GM12878 (cell line): ENCODE measurements at regions not wholly inside any gene's neighbourhood (a gene's known extent, or its start where the extent isn't known, plus 50 kb on each side); places are given as distances from the start of the nearest gene placed in this dataset.

Experiments
- ATAC-seq: fragments of 200-7000 bp; cut with Tn5 transposase; 3 replicates; pipeline ENCODE4 v1.9.1; 2020; ENCODE audit warnings: mild to moderate bottlenecking, moderate library complexity
- BruUV-seq: library from RNA; stranded (reverse); fragments of 400-500 nt; replicated peaks from 2 replicates; lab custom pipeline; 2021; lab: Mats Ljungman, UMichigan
- CTCF ChIA-PET: fragments of 300-600 bp; sonication (Branson Sonifier 250); formaldehyde crosslinking; extraction: SDS; loops from one replicate; lab custom pipeline; 2021; ENCODE audit warnings: inconsistent platforms; lab: Yijun Ruan, JAX
- POLR2A ChIA-PET: fragments of 350-600 bp; formaldehyde crosslinking; extraction: SDS; loops from one replicate; lab custom pipeline; 2021; ENCODE audit warnings: inconsistent platforms; lab: Charles Lee
- RAD21 ChIA-PET: fragments of 300-600 bp; sonication (Branson Sonifier 250); formaldehyde crosslinking; loops from one replicate; lab custom pipeline; 2023; ENCODE audit warnings: antibody characterized with exemption; ENCODE audit not compliant: unreplicated experiment; lab: Charles Lee
- SMC1A ChIA-PET: fragments of 300-600 bp; sonication (Branson Sonifier 250); formaldehyde crosslinking; loops from one replicate; lab custom pipeline; 2023; ENCODE audit not compliant: unreplicated experiment, uncharacterized antibody; lab: Charles Lee
- DNase-seq: peaks from one replicate; pipeline ENCODE4 v3.0.0-alpha.2; 2011; ENCODE audit warnings: low read depth, low spot score
- FAIRE-seq: peaks from 3 replicates; lab custom pipeline; 2011; peaks lifted over from hg19 to GRCh38; lab: Jason Lieb, UNC
- H2AFZ ChIP-seq: 2 replicates; pipeline ENCODE4 v1.6.0; 2011; ENCODE audit warnings: low read depth, low read length, control low read depth; ENCODE audit not compliant: control insufficient read depth
- H3K27ac ChIP-seq: 2 replicates; pipeline ENCODE4 v1.5.1; 2011; ENCODE audit warnings: control low read depth; ENCODE audit not compliant: control insufficient read depth, insufficient read depth
- H3K27me3 ChIP-seq, 2 experiments: replicated peaks in 1 of 2; 2 replicates each; pipeline versions ENCODE4 v1.6.0 to v1.6.1; 2011; ENCODE audit warnings: low read length in 1 of 2; ENCODE audit not compliant: control insufficient read depth in 2 of 2, insufficient read depth in 2 of 2
- H3K36me3 ChIP-seq, 2 experiments: 2 replicates each; pipeline ENCODE4 v1.5.1; 2011; ENCODE audit warnings: low read length in 1 of 2; ENCODE audit not compliant: control insufficient read depth in 2 of 2, insufficient read depth in 2 of 2
- H3K4me1 ChIP-seq: 2 replicates; pipeline ENCODE4 v1.6.1; 2011; ENCODE audit warnings: mild to moderate bottlenecking, low read length, moderate library complexity, mixed read lengths; ENCODE audit not compliant: control insufficient read depth, insufficient read depth
- H3K4me2 ChIP-seq: 2 replicates; pipeline ENCODE4 v1.6.0; 2011; ENCODE audit warnings: control low read depth; ENCODE audit not compliant: control insufficient read depth, insufficient read depth
- H3K4me3 ChIP-seq: fragments of 200-600 bp; sonication (generic); 2 replicates; pipeline ENCODE4 v1.5.1; 2016
- H3K79me2 ChIP-seq: 2 replicates; pipeline ENCODE4 v1.6.0; 2011; ENCODE audit warnings: low read length; ENCODE audit not compliant: control insufficient read depth, insufficient read depth
- H3K9ac ChIP-seq: 2 replicates; pipeline ENCODE4 v1.8.0; 2011; ENCODE audit warnings: low read length, control low read depth, mixed read lengths; ENCODE audit not compliant: control insufficient read depth, insufficient read depth
- H3K9me3 ChIP-seq: replicated peaks from 3 replicates; pipeline ENCODE4 v1.5.1; 2011; ENCODE audit warnings: mild to moderate bottlenecking, low read length; ENCODE audit not compliant: control insufficient read depth, insufficient read depth
- H4K20me1 ChIP-seq: 2 replicates; pipeline ENCODE4 v1.6.0; 2011; ENCODE audit not compliant: control insufficient read depth, insufficient read depth
- CTCF ChIP-seq, 3 experiments: IDR thresholded peaks in 2 of 3; conservative IDR thresholded peaks in 1 of 3; 2 replicates each; pipeline ENCODE4 v1.5.1; 2011; ENCODE audit warnings: low read depth in 3 of 3, low read length in 3 of 3, mild to moderate bottlenecking in 3 of 3, control low read depth in 2 of 3, moderate library complexity in 2 of 3, inconsistent platforms in 1 of 3, mixed read lengths in 1 of 3; ENCODE audit not compliant: control insufficient read depth in 2 of 3, insufficient read depth in 1 of 3; ENCODE audit errors: extremely low read depth in 1 of 3
- FOS ChIP-seq: IDR thresholded peaks from 3 replicates; pipeline ENCODE4 v1.6.1; 2011; ENCODE audit warnings: borderline replicate concordance; ENCODE audit not compliant: insufficient read length; ENCODE audit errors: extremely low read depth
- NR2F1 ChIP-seq: fragments of 450-650 bp; conservative IDR thresholded peaks from 2 replicates; pipeline ENCODE4 v1.6.1; 2017; ENCODE audit warnings: mild to moderate bottlenecking
- POLR2AphosphoS2 ChIP-seq: IDR thresholded peaks from 2 replicates; pipeline ENCODE4 v1.6.1; 2011; ENCODE audit warnings: low read depth, mild to moderate bottlenecking, low read length, improper control_type of control experiment, moderate library complexity
- RAD21 ChIP-seq: IDR thresholded peaks from 2 replicates; pipeline ENCODE4 v1.6.1; 2011; ENCODE audit warnings: mild to moderate bottlenecking, low read depth, low read length, moderate library complexity; ENCODE audit not compliant: insufficient read depth
- SMAD1 ChIP-seq: fragments of 450-650 bp; IDR thresholded peaks from 2 replicates; pipeline ENCODE4 v1.6.1; 2018; ENCODE audit warnings: mild to moderate bottlenecking, low read depth; ENCODE audit not compliant: partially characterized antibody
- ZNF687 ChIP-seq: fragments of 450-650 bp; IDR thresholded peaks from 2 replicates; pipeline ENCODE4 v1.6.1; 2017; ENCODE audit warnings: mild to moderate bottlenecking, moderate library complexity
- WGBS: methylation state at CpG from one replicate; pipeline ENCODE4 v1.1.6; 2016; ENCODE audit warnings: low lambda C conversion rate; ENCODE audit not compliant: insufficient replicate concordance, insufficient coverage; ENCODE audit errors: missing lambda C conversion rate; 5-methylcytosine and 5-hydroxymethylcytosine counted together
- in situ Hi-C: fragments of 300-500 bp; cut with MboI; formaldehyde crosslinking; loops from 9 replicates; pipeline ENCODE4 v1.14.3; 2018; ENCODE audit warnings: mixed read lengths
- intact Hi-C: fragments of 100-400 bp; cut with micrococcal nuclease; formaldehyde crosslinking; loops from one replicate; pipeline ENCODE4 v1.14.2; 2022; ENCODE audit not compliant: unreplicated experiment
- TF ChIP-seq, protein P1 (sequence below): fragments of 450-650 bp; IDR thresholded peaks from 2 replicates; pipeline ENCODE4 v1.6.1; 2017; ENCODE audit warnings: borderline replicate concordance

DNA sequence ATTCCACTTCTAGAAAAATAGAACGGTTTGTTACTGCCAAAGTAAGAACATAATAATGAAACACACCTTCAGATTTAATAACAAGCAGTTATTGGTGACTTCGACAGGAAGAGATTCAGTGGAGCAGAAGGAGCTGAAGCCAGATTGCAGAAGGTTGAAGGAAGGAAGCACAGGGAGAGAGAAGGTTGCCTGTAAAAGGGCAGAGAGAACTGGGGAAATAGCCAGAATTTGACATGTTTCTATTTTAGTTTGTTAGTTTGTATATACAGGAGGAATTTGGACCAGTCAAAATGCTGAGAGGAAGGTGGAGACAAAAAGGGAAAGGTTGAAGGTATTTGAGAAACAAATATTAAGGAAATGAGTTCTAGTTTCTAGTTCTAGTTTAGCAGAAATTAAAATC, 269.2 kb upstream of the ELAVL2 start (continued):
- TF ChIP-seq ZNF687 (no peak), POLR2AphosphoS2 (no peak), FOS (no peak), NR2F1 (no peak)
- TF ChIP-seq, protein P1, sequence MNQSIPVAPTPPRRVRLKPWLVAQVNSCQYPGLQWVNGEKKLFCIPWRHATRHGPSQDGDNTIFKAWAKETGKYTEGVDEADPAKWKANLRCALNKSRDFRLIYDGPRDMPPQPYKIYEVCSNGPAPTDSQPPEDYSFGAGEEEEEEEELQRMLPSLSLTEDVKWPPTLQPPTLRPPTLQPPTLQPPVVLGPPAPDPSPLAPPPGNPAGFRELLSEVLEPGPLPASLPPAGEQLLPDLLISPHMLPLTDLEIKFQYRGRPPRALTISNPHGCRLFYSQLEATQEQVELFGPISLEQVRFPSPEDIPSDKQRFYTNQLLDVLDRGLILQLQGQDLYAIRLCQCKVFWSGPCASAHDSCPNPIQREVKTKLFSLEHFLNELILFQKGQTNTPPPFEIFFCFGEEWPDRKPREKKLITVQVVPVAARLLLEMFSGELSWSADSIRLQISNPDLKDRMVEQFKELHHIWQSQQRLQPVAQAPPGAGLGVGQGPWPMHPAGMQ: no peak
- TF ChIP-seq, all 136 proteins: peak for 0

GRCh38 chr9:24090566-24090965, 264.5 kb upstream of the ELAVL2 start:
- H3K9ac ChIP-seq: no peak overlapping the region
- H3K4me1 ChIP-seq: no peaks in the 10 kb centered on the region
- no peaks in the 10 kb centered on the region for H3K79me2 ChIP-seq
- H3K27me3 ChIP-seq: no peaks in the 10 kb centered on the region
- ChIA-PET POLR2A (no interaction called here), SMC1A (interaction anchor here (1.4 to 1.7 kb wide), 2 partner anchors 26 to 154 kb away, joined by 3 read pairs; no protein-coding TSS in a partner anchor), RAD21 (no interaction called here), CTCF (no interaction called here)
- TF ChIP-seq CTCF (IDR thresholded peaks at IDR 0.05 in 2 of 3, conservative IDR thresholded peaks at IDR 0.05 in 1 of 3; ENCODE audit: control insufficient read depth in 2 of 3, extremely low read depth in 1 of 3, insufficient read depth in 1 of 3, low read depth in 3 of 3, low read length in 3 of 3) (peak in 1 of 3 experiments; percentile 21; a peak in 1 of 6 replicates), SMAD1 (no peak), RAD21 (0 out of 2 replicates have a peak, but pooled peaks have one; percentile 14)
- intact Hi-C loops: loop anchor here (2.0 to 5.0 kb wide), 2 partner anchors 157 to 742 kb away; no protein-coding TSS in a partner anchor
- H3K4me2 ChIP-seq: no peak overlapping the region
- 35% methylated on average over 6 of the region's 6 CpGs for WGBS
- no peak overlapping the region for H3K4me3 ChIP-seq
- H4K20me1 ChIP-seq: no peaks in the 10 kb centered on the region
- FAIRE-seq: no peak
- no peak overlapping the region for H2AFZ ChIP-seq
- ATAC-seq: peak; percentile 60; the same call in 2 of the 3 replicates
- H3K36me3 ChIP-seq: no peaks in the 10 kb centered on the region
- H3K27ac ChIP-seq: no peak overlapping the region
- no TSS peak for BruUV-seq
- no peak for DNase-seq
- in situ Hi-C loops: no loop called here
- no peaks in the 10 kb centered on the region; the same call in 2 of the 3 replicates for H3K9me3 ChIP-seq
